Astrocyte of the spinal cord (primary cell): ENCODE measurements at regions not wholly inside any gene's neighbourhood (a gene's known extent, or its start where the extent isn't known, plus 50 kb on each side); places are given as distances from the start of the nearest gene placed in this dataset.

Experiments
- DNase-seq: peaks from one replicate; pipeline ENCODE4 v3.0.0; 2011; ENCODE audit warnings: low read depth, low spot score
- H3K4me3 ChIP-seq: 2 replicates; pipeline ENCODE4 v1.5.1; 2011; ENCODE audit warnings: low read depth, mild to moderate bottlenecking, low read length, moderate library complexity
- CTCF ChIP-seq: IDR thresholded peaks from 2 replicates; pipeline ENCODE4 v1.5.1; 2012; ENCODE audit warnings: low read depth, mild to moderate bottlenecking, low read length, inconsistent platforms
- in situ Hi-C: cut with HindIII; loops from 2 replicates; pipeline ENCODE4 v1.10.0; 2017; ENCODE audit warnings: low sequenced_read_pairs

- in situ Hi-C loops: no loop called here
- no peak overlapping the region for H3K4me3 ChIP-seq
- no peak for DNase-seq
- no peak for TF ChIP-seq CTCF
These were observed 1430.7 kb downstream of the BRD1 start for GRCh38 chr22:48396785-48397530.

- DNase-seq: no peak
- in situ Hi-C loops: no loop called here
- TF ChIP-seq CTCF: no peak
- H3K4me3 ChIP-seq: no peak overlapping the region
These were observed 1431.4 kb downstream of the BRD1 start for GRCh38 chr22:48396091-48396784.

- no peak for TF ChIP-seq CTCF
- no peak overlapping the region for H3K4me3 ChIP-seq
- in situ Hi-C loops: no loop called here
- DNase-seq: no peak
These were observed 1432.5 kb downstream of the BRD1 start for GRCh38 chr22:48395201-48395600.

- in situ Hi-C loops: no loop called here
- no peak for DNase-seq
- no peak for TF ChIP-seq CTCF
- no peak overlapping the region for H3K4me3 ChIP-seq
These were observed 1432.9 kb downstream of the BRD1 start for GRCh38 chr22:48394787-48395186.

GRCh38 chr22:48393885-48394284 lies 1433.8 kb downstream of the BRD1 start:
- in situ Hi-C loops: no loop called here

GRCh38 chr22:48393041-48393370 lies 1434.7 kb downstream of the BRD1 start:
- H3K4me3 ChIP-seq: no peak overlapping the region
- DNase-seq: no peak
- in situ Hi-C loops: no loop called here
- TF ChIP-seq CTCF: no peak

More at GRCh38 chr22:48393885-48394284, 1433.8 kb downstream of the BRD1 start:
- no peak for TF ChIP-seq CTCF
- DNase-seq: no peak
- no peak overlapping the region for H3K4me3 ChIP-seq
